ENCODE measurements at regions not wholly inside any gene's neighbourhood (a gene's known extent, or its start where the extent isn't known, plus 50 kb on each side); places are given as distances from the start of the nearest gene placed in this dataset.

DNA sequence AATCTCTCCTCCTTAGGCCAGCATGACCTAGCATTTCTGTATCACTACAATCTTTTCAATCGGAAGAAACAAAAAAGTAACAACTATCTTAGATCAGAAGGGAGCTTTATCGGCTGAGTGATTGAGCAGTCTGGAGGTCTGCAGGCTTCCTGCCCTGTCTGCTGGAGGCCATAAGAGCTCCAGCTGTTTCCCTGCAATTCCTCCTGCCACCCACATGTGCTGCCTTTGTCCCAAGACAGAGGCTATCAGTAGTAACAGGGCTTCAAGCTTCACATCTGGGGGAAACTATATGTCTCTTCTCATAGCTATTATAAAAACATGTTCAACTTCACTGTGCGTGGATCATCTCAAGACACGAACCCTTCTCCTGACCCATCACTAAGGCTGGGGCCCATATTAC lies 70.1 kb upstream of the VWC2 start:
- DNase-seq (no peak), ATAC-seq (no peak)
- intact Hi-C loops (cut with DNase I), result no loop called here
- H3K36me3 ChIP-seq, result no peaks in the 10 kb centered on the region
- no peak for TF ChIP-seq POLR2A (IDR thresholded peaks at IDR 0.05)
- TF ChIP-seq, protein P1, sequence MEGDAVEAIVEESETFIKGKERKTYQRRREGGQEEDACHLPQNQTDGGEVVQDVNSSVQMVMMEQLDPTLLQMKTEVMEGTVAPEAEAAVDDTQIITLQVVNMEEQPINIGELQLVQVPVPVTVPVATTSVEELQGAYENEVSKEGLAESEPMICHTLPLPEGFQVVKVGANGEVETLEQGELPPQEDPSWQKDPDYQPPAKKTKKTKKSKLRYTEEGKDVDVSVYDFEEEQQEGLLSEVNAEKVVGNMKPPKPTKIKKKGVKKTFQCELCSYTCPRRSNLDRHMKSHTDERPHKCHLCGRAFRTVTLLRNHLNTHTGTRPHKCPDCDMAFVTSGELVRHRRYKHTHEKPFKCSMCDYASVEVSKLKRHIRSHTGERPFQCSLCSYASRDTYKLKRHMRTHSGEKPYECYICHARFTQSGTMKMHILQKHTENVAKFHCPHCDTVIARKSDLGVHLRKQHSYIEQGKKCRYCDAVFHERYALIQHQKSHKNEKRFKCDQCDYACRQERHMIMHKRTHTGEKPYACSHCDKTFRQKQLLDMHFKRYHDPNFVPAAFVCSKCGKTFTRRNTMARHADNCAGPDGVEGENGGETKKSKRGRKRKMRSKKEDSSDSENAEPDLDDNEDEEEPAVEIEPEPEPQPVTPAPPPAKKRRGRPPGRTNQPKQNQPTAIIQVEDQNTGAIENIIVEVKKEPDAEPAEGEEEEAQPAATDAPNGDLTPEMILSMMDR (IDR thresholded peaks at IDR 0.05), result no peak
- H3K9me3 ChIP-seq, result no peaks in the 10 kb centered on the region
- no peak overlapping the region for H3K4me3 ChIP-seq
- no peak overlapping the region for H3K27ac ChIP-seq
- no peaks in the 10 kb centered on the region for H3K4me1 ChIP-seq
- 64 to 71% (median 67%) methylated on average over 4 of the region's 4 CpGs for WGBS, 4 donors
- H3K27me3 ChIP-seq, result no peaks in the 10 kb centered on the region

DNA sequence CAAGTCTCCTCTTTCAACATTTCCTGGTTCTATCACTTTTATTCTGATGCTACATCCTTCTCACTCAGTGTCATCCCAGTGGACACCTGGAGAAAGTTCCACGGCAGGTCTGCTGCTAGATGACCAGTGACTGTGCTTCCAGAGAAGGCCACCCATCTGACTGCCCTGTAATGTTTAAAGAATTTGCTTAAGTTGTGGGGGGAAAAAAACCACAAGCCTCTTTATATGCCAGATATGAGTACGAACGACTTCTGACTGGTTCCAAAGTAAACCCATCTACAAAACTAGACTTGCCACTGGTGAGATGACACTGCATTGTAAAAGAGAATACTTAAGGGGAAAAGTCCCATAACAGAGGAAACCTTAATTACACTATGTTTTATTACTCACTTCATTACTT lies 69.6 kb upstream of the VWC2 start:
- DNase-seq, result no peak
- H3K27me3 ChIP-seq, result no peaks in the 10 kb centered on the region
- no peaks in the 10 kb centered on the region for H3K9me3 ChIP-seq
- no peak overlapping the region for H3K27ac ChIP-seq
- no peak for TF ChIP-seq POLR2A (IDR thresholded peaks at IDR 0.05)
- TF ChIP-seq, protein P1 (IDR thresholded peaks at IDR 0.05), result no peak
- H3K4me3 ChIP-seq, result no peak overlapping the region
- WGBS, 4 donors, result 80 to 88% (median 83%) methylated on average over 3 of the region's 3 CpGs
- ATAC-seq, result no peak
- no peaks in the 10 kb centered on the region for H3K36me3 ChIP-seq
- H3K4me1 ChIP-seq, result peaks cover 0 to 2% (median 0%) of the 10 kb centered on the region in 12 donors
- intact Hi-C loops (cut with DNase I), result no loop called here

DNA sequence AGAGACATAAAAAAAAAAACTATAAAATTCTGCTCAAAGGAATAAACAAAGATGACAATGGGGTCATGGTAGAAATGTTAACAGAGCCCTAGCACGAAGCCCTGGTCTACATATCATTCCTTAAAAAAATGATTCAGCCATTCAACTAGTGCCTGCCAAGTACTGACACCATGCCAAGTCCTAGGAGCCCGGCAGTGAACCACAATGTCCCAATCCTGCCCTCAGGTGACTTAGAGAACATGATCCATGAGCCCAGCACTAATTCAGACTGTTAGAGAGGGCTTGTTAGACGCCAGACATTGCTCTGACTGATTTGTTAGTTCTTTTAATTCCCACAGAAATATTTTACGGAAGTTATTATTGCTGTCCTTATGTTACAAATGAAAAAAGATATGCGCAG lies 67.3 kb upstream of the VWC2 start:
- Histone ChIP-seq H3K36me3 (no peaks in the 10 kb centered on the region), H3K27ac (no peak overlapping the region), H3K27me3 (no peaks in the 10 kb centered on the region), H3K4me3 (no peak overlapping the region), H3K9me3 (no peaks in the 10 kb centered on the region), H3K4me1 (peaks cover 0 to 6% (median 0%) of the 10 kb centered on the region in 12 donors)
- ATAC-seq (peak in 2 of 4 donors; percentile 27 to 47), DNase-seq (peak in 1 of 5 donors; percentile 25)
- WGBS, 4 donors, result 49 to 57% (median 56%) methylated on average over 5 of the region's 5 CpGs
- intact Hi-C loops (cut with DNase I), result loop anchor here in 1 of 10 donors (5.0 kb wide), 1 partner anchor 64 kb away; no protein-coding TSS in a partner anchor
- TF ChIP-seq, protein P1 (IDR thresholded peaks at IDR 0.05), result no peak
- no peak for TF ChIP-seq POLR2A (IDR thresholded peaks at IDR 0.05)

DNA sequence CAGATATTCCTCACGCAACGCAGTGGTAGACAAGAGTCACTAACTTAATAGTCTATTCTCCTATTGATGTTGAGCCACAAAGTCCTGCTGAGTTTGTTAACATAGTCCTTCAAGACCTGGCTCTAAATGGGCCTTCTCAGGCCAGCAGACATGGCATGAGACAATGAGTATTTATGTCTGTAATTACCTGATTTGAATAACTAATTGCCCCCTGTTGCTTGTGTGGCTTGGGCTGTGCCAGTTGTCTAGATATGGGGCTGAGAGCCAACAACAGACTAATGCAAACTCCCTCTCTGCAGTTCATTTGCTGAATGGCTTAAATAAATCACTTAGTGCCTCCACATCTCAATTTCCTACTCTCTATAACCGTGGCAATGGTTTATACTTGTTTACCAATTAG lies 65.5 kb upstream of the VWC2 start:
- Histone ChIP-seq H3K9me3 (no peaks in the 10 kb centered on the region), H3K27me3 (no peaks in the 10 kb centered on the region), H3K27ac (no peak overlapping the region), H3K36me3 (no peaks in the 10 kb centered on the region), H3K4me3 (no peak overlapping the region), H3K4me1 (peaks cover 0 to 6% (median 0%) of the 10 kb centered on the region in 12 donors)
- intact Hi-C loops (cut with DNase I), result loop anchor here in 1 of 10 donors (5.0 kb wide), 1 partner anchor 66 kb away; no protein-coding TSS in a partner anchor
- no peak for ATAC-seq
- WGBS, 4 donors, result 86 to 89% (median 88%) methylated on average over 3 of the region's 3 CpGs
- no peak for DNase-seq
- TF ChIP-seq POLR2A (IDR thresholded peaks at IDR 0.05), result no peak
- TF ChIP-seq, protein P1 (IDR thresholded peaks at IDR 0.05), result no peak

Measured in heart left ventricle (tissue), 16 donors.